Kidney glomerular epithelial cell (primary cell): ENCODE measurements at regions not wholly inside any gene's neighbourhood (a gene's known extent, or its start where the extent isn't known, plus 50 kb on each side); places are given as distances from the start of the nearest gene placed in this dataset.
"Not testable (repeated sequence)": the region's sequence is repeated elsewhere in the genome, so short reads cannot be mapped to it uniquely, and the experiment has no call there.

Source experiments
- DNase-seq: peaks from one replicate; lab custom pipeline; 2025; lab: John Stamatoyannopoulos, UW

DNA sequence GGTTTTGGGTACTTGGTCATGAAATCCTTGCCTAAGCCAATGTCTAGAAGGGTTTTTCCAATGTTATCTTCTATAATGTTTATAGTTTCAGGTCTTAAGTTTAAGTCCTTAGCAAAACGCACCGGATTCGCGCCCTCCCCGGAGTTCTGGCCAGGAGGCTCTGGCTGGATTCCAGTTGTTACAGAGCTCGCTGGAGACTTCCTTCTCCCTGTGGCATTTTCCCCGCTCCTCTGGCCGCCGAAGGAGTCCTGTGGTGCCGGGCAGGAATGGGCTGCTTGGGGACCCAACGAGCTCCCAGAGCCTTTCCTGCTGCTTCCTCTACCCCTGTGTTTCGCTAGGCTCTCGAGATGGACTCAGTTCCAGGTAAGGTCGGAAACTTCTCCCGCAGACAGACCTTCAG lies 335.9 kb downstream of the AEBP2 start:
- no peak for DNase-seq

DNA sequence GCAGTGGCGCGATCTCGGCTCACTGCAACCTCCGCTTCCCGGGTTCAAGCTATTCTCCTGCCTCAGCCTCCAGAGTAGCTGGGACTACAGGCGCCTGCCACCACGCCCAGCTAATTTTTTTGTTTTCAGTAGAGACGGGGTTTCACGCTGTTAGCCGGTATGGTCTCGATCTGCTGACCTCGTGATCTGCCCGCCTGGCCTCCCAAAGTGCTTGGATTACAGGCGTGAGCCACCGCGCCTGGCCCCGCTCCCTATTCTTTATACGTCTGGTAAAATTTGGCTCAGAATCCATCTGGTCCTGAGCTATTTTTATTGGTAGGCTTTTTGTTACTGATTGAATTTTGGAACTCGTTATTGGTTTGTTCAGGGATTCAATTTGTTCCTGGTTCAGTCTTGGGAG lies 336.7 kb downstream of the AEBP2 start:
- DNase-seq: not testable (repeated sequence)

GRCh38 chr12:19778172-19778571 lies 338.9 kb downstream of the AEBP2 start:
- no peak for DNase-seq

DNA sequence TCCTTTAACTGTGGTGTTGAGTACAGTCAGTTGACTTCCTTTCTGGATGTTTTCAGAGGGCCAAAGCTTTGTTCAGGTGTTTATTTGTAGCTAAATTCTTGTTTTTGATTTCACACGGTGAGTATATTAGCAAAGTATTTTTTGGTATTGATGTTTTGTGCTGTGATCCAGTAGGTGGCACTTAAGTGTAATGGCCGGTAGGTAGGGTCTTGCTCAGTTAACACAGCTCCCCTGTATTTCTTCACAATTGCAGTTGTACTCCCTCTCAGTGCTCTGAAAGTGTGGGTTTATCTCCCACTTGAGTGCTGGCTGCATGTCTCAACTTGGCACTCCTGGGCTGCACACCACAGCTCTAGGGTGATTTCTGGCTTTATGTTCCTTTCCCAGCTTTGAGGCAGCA lies 339.5 kb downstream of the AEBP2 start:
- no peak for DNase-seq

- DNase-seq: no peak
Measured at GRCh38 chr12:19779395-19780056, 340.2 kb downstream of the AEBP2 start.

- DNase-seq: no peak
Measured at GRCh38 chr12:19780460-19780859, 341.2 kb downstream of the AEBP2 start.

GRCh38 chr12:19783547-19784444 lies 344.5 kb downstream of the AEBP2 start:
- no peak for DNase-seq

- DNase-seq: no peak
Measured at GRCh38 chr12:19792028-19792427, 352.7 kb downstream of the AEBP2 start.

DNA sequence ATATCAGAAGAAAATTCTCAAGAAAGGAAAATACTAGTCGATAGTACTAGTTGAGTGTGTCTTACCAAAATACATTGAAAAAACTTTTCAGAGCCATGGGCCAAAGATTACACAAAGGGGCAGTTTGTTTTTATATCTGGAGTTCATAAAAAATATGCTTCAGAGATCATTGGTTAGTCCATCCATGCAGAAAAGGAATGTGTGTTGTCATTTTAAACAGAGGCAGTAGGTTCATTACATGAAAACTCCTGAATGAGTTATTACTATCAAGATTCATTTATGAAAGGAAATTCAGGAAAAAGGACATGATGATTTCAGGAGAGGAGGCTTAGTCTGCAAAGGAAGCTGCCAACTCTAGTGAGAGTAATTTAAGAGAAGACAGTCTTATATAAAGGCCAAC lies 354.8 kb downstream of the AEBP2 start:
- DNase-seq: peak; percentile 80

- DNase-seq: peak; percentile 29
Measured at GRCh38 chr12:19799216-19799615, 359.9 kb downstream of the AEBP2 start.

- DNase-seq: peak; percentile 61
Measured at GRCh38 chr12:19799895-19800602, 360.8 kb downstream of the AEBP2 start.

- no peak for DNase-seq
Measured at GRCh38 chr12:19800884-19801283, 361.6 kb downstream of the AEBP2 start.

GRCh38 chr12:19801941-19802340 lies 362.6 kb downstream of the AEBP2 start:
- no peak for DNase-seq

DNA sequence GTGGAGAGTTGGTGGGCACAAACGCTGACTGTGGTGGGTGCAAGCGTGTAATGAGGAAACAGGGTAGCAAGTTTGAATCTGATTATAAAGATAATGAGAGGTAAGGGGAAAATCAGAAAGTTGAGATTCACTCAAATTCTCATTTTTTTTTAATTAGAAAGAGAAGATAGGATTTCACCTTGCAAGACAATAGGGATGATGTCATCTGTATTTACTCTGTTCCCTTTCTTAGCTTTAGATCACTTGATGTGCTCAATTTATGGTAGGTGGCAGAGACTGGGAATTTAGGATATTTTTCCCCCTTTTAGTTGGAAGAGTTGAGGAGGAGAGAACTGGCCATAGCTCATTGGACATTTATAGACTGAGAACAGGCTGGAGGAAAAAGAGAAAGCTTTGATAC lies 363.6 kb downstream of the AEBP2 start:
- DNase-seq: no peak

DNA sequence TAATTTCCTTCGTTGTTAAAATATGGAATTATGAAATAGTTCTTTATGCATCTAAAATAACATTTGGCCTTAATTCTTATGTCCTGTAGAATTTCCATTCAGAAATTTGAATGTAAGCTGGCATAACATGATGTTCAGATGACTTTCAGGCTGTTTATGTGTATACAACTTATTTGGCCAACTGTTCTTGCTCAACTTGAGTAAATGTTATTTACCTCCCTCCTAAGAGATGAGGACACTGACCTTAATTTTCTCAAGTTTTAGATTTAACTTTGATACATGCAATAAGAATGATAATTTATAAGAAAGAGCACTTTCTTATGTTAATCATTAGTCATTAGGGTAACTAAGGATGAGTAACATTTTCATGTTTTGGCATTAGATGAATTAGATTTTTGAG lies 365.4 kb downstream of the AEBP2 start:
- DNase-seq: no peak

GRCh38 chr12:19808371-19808770 lies 369.1 kb downstream of the AEBP2 start:
- no peak for DNase-seq

- no peak for DNase-seq
Measured at GRCh38 chr12:19810213-19810612, 370.9 kb downstream of the AEBP2 start.

DNA sequence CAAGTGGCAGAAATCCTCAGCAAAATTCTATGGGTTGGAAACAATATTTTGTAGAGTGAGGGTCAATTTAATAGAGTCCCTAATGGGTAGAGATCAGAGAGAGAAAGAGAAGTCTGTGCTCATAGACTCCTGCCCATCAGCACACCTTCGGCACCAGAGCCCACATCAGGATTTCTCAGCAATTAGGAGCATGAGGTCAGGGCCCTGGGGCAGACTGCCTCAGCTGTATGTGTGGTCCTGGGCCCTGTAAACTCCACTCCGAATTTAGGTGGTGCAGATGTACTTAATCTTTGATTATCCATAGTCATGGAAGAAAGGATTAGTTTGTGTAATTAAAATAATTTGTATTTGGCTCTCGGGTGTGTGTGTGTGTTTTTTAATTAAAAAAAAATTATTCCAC lies 372.6 kb downstream of the AEBP2 start:
- no peak for DNase-seq

GRCh38 chr12:19819231-19819630 lies 379.9 kb downstream of the AEBP2 start:
- no peak for DNase-seq

GRCh38 chr12:19822476-19822875 lies 383.2 kb downstream of the AEBP2 start:
- DNase-seq: no peak

DNA sequence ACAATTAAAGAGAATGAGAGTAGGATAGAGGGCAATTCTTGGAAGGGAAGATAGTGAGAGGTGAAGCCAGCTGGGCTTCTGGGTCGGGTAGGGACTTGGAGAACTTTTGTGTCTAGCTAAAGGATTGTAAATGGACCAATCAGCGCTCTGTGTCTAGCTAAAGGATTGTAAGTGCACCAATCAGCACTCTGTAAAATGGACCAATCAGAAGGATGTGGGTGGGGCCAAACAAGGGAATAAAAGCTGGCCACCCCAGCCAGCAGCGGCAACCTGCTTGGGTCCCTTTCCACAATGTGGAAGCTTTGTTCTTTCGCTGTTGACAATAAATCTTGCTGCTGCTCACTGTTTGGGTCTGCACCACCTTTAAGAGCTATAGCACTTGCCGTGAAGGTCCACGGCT lies 384.0 kb downstream of the AEBP2 start:
- DNase-seq: not testable (repeated sequence)

DNA sequence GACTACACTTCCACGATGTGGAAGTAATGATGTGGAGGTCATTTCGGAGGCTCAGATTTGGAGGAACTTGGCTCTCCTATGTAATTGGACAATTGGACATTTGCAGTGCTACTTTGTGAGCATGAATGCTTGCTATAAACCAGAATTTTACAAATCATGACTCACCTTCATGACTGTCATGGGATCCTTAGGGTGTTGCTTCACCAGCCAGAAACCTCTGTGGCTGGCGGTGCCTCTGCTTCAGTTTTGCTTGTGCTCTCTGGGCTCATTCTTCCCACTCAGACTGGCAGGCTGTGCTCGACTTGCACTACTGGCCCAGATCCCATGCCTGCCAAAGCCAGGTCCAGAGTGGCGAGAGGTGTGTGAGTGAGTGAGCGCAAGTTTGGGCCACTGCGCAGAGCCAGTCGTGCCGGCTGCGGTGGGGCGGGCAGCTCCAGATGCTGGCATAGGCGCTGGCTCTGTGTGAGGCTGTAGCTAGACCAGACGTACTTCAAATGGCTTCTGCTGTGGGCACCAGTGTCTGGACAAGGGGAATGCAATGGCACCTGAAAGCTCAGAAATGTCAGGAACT lies 387.8 kb downstream of the AEBP2 start:
- DNase-seq: no peak
